IMR-90 (cell line): ENCODE measurements at regions not wholly inside any gene's neighbourhood (a gene's known extent, or its start where the extent isn't known, plus 50 kb on each side); places are given as distances from the start of the nearest gene placed in this dataset.

Source experiments
- ATAC-seq: fragments of 200-7000 bp; cut with Tn5 transposase; 2 replicates; pipeline ENCODE4 v1.9.1; 2020; ENCODE audit warnings: low read depth, mild to moderate bottlenecking, moderate library complexity
- BruUV-seq: library from RNA; stranded (reverse); fragments of 400-500 nt; replicated peaks from 2 replicates; lab custom pipeline; 2021; lab: Mats Ljungman, UMichigan
- CTCF ChIA-PET: fragments of 300-600 bp; formaldehyde crosslinking; extraction: SDS; loops from one replicate; lab custom pipeline; 2021; ENCODE audit warnings: antibody characterized with exemption; lab: Yijun Ruan, JAX
- POLR2A ChIA-PET: fragments of 300-600 bp; sonication (Branson Sonifier 250); formaldehyde crosslinking; loops from one replicate; lab custom pipeline; 2022; ENCODE audit warnings: antibody characterized with exemption; ENCODE audit not compliant: unreplicated experiment; lab: Charles Lee
- DNase-seq: peaks from one replicate; pipeline ENCODE4 v3.0.0; 2013
- H2AFZ ChIP-seq: replicated peaks from 2 replicates; pipeline ENCODE3; 2013; ENCODE audit warnings: low read length, mild to moderate bottlenecking; ENCODE audit not compliant: poor library complexity
- H2AK5ac ChIP-seq: 2 replicates; pipeline ENCODE4 v1.6.1; 2013; ENCODE audit warnings: low read depth, low read length, inconsistent platforms
- H2AK9ac ChIP-seq: replicated peaks from 2 replicates; pipeline ENCODE3; 2013; ENCODE audit warnings: mild to moderate bottlenecking, low read depth, low read length, moderate library complexity; ENCODE audit not compliant: poor library complexity
- H2BK120ac ChIP-seq: 2 replicates; pipeline ENCODE4 v1.6.1; 2013; ENCODE audit warnings: low read depth, low read length, inconsistent platforms
- H2BK15ac ChIP-seq: 3 replicates; pipeline ENCODE4 v1.6.1; 2013; ENCODE audit warnings: low read depth, low read length, inconsistent platforms
- H2BK20ac ChIP-seq: 2 replicates; pipeline ENCODE4 v1.6.1; 2013; ENCODE audit warnings: low read depth, mild to moderate bottlenecking, inconsistent platforms, low read length, moderate library complexity
- H2BK5ac ChIP-seq: 2 replicates; pipeline ENCODE4 v1.6.1; 2013; ENCODE audit warnings: mild to moderate bottlenecking, low read depth, low read length, inconsistent platforms; ENCODE audit not compliant: poor library complexity, severe bottlenecking
- H3K14ac ChIP-seq: replicated peaks from 2 replicates; pipeline ENCODE4 v1.6.1; 2013; ENCODE audit warnings: low read depth, low read length, inconsistent platforms
- H3K18ac ChIP-seq: 2 replicates; pipeline ENCODE4 v1.6.1; 2013; ENCODE audit warnings: low read depth, low read length, control low read depth
- H3K23ac ChIP-seq: 2 replicates; pipeline ENCODE4 v1.6.1; 2013; ENCODE audit warnings: low read depth, low read length, inconsistent platforms
- H3K27ac ChIP-seq: 2 replicates; pipeline ENCODE4 v1.5.1; 2013; ENCODE audit warnings: mild to moderate bottlenecking, control low read depth, low read length; ENCODE audit not compliant: insufficient read depth
- H3K27me3 ChIP-seq: 2 replicates; pipeline ENCODE4 v1.6.1; 2013; ENCODE audit warnings: low read length; ENCODE audit not compliant: control insufficient read depth, insufficient read depth
- H3K36me3 ChIP-seq: 2 replicates; pipeline ENCODE4 v1.6.1; 2013; ENCODE audit warnings: low read length, mixed read lengths; ENCODE audit not compliant: control insufficient read depth, insufficient read depth
- H3K4ac ChIP-seq: 2 replicates; pipeline ENCODE4 v1.6.1; 2013; ENCODE audit warnings: low read depth, low read length, inconsistent platforms
- H3K4me1 ChIP-seq: 2 replicates; pipeline ENCODE4 v1.6.1; 2013; ENCODE audit warnings: low read length, mixed read lengths; ENCODE audit not compliant: control insufficient read depth, insufficient read depth
- H3K4me2 ChIP-seq: 2 replicates; pipeline ENCODE4 v1.6.1; 2013; ENCODE audit warnings: low read depth, mild to moderate bottlenecking, control low read depth, low read length, moderate library complexity
- H3K4me3 ChIP-seq: 2 replicates; pipeline ENCODE4 v1.5.1; 2013; ENCODE audit warnings: low read depth, mild to moderate bottlenecking, control low read depth, low read length, moderate library complexity; ENCODE audit not compliant: insufficient read depth
- H3K56ac ChIP-seq: 2 replicates; pipeline ENCODE4 v1.6.1; 2013; ENCODE audit warnings: low read length, inconsistent platforms; ENCODE audit not compliant: insufficient read depth; ENCODE audit errors: extremely low read depth
- H3K79me1 ChIP-seq, 2 experiments: 2 replicates each; pipeline ENCODE4 v1.6.1; 2013; ENCODE audit warnings: low read length in 2 of 2, inconsistent platforms in 1 of 2, low read depth in 1 of 2
- H3K9ac ChIP-seq: 2 replicates; pipeline ENCODE4 v1.6.1; 2013; ENCODE audit warnings: low read depth, low read length, control low read depth
- H3K9me1 ChIP-seq: 2 replicates; pipeline ENCODE4 v1.6.1; 2013; ENCODE audit warnings: low read length, inconsistent platforms; ENCODE audit not compliant: insufficient read depth
- H3K9me3 ChIP-seq: 2 replicates; pipeline ENCODE4 v1.6.1; 2013; ENCODE audit warnings: low read length; ENCODE audit not compliant: control insufficient read depth, insufficient read depth
- H4K20me1 ChIP-seq: 2 replicates; pipeline ENCODE4 v1.6.1; 2013; ENCODE audit warnings: low read length, inconsistent platforms; ENCODE audit not compliant: insufficient read depth
- H4K5ac ChIP-seq: 2 replicates; pipeline ENCODE4 v1.6.1; 2013; ENCODE audit warnings: mild to moderate bottlenecking, low read depth, low read length, control low read depth
- H4K8ac ChIP-seq, 2 experiments: 2 replicates each; pipeline ENCODE4 v1.6.1; 2013; ENCODE audit warnings: low read depth in 2 of 2, low read length in 2 of 2, control low read depth in 1 of 2, inconsistent platforms in 1 of 2
- H4K91ac ChIP-seq: 2 replicates; pipeline ENCODE4 v1.6.1; 2013; ENCODE audit warnings: low read depth, low read length, inconsistent platforms; ENCODE audit not compliant: insufficient read depth
- MXI1 ChIP-seq: IDR thresholded peaks from 2 replicates; pipeline ENCODE4 v1.6.1; 2012; ENCODE audit warnings: low read depth, mild to moderate bottlenecking, low read length, moderate library complexity, borderline replicate concordance
- RFX5 ChIP-seq: IDR thresholded peaks from 2 replicates; pipeline ENCODE4 v1.8.0; 2012; ENCODE audit warnings: low read depth, mild to moderate bottlenecking, low read length, moderate library complexity
- WGBS, 2 experiments: methylation state at CpG; one replicate each; pipeline versions ENCODE4 v1.1.5 to v1.1.7; 2013; ENCODE audit warnings: missing lambda C conversion rate in 2 of 2; ENCODE audit not compliant: insufficient read length in 1 of 2; ENCODE audit errors: extremely low coverage in 2 of 2; 5-methylcytosine and 5-hydroxymethylcytosine counted together
- dilution Hi-C: fragments of 300-500 bp; cut with HindIII; formaldehyde crosslinking; loops from one replicate; pipeline ENCODE4 v1.14.3; 2018; ENCODE audit warnings: low sequenced_read_pairs; ENCODE audit not compliant: unreplicated experiment
- in situ Hi-C: fragments of 300-500 bp; cut with MboI; formaldehyde crosslinking; loops from 3 replicates; pipeline ENCODE4 v1.14.3; 2019; ENCODE audit warnings: low sequenced_read_pairs, inconsistent platforms, mixed read lengths
- intact Hi-C: fragments of 100-400 bp; cut with micrococcal nuclease; formaldehyde crosslinking; loops from 2 replicates; pipeline ENCODE4 v1.10.0; 2022

- ChIA-PET CTCF (no interaction called here), POLR2A (no interaction called here)
- TF ChIP-seq MXI1 (no peak), RFX5 (no peak)
- Histone ChIP-seq H3K79me1 (no peaks in the 10 kb centered on the region), H4K5ac (no peak overlapping the region), H4K20me1 (no peaks in the 10 kb centered on the region), H4K91ac (no peak overlapping the region), H2AK9ac (no peak overlapping the region), H3K4me2 (no peak overlapping the region), H3K23ac (no peak overlapping the region), H3K4me1 (peaks cover 6% of the 10 kb centered on the region), H3K9me1 (peaks cover 4% of the 10 kb centered on the region; the same call in 1 of the 2 replicates), H2BK15ac (no peak overlapping the region), H2BK20ac (no peak overlapping the region), H3K14ac (no peak overlapping the region), H3K4me3 (no peak overlapping the region), H2AFZ (no peak overlapping the region), H2AK5ac (no peak overlapping the region), H2BK5ac (no peak overlapping the region), H3K27me3 (no peaks in the 10 kb centered on the region), H4K8ac (no peak overlapping the region), H2BK120ac (no peak overlapping the region), H3K36me3 (no peaks in the 10 kb centered on the region), H3K56ac (no peak overlapping the region), H3K9me3 (peaks cover 12% of the 10 kb centered on the region), H3K9ac (no peak overlapping the region), H3K27ac (no peak overlapping the region), H3K18ac (no peak overlapping the region), H3K4ac (no peak overlapping the region)
- in situ Hi-C loops = no loop called here
- no TSS peak for BruUV-seq
- intact Hi-C loops = no loop called here
- no peak for DNase-seq
- ATAC-seq = no peak
- no CpG with 5 or more reads among the region's 1 CpG for WGBS, 2 experiments
- dilution Hi-C loops = no loop called here
Measured at GRCh38 chr1:98107256-98107655, 186.4 kb upstream of the DPYD start.
